ENCODE measurements at regions not wholly inside any gene's neighbourhood (a gene's known extent, or its start where the extent isn't known, plus 50 kb on each side); places are given as distances from the start of the nearest gene placed in this dataset.

GRCh38 chr2:164134336-164134735, 398.5 kb upstream of the FIGN start:
- no peak for DNase-seq (ENCODE audit: low read depth)
- in situ Hi-C loops (cut with HindIII; ENCODE audit: low pct_unique_long_range_greater_than_20kb, low sequenced_read_pairs), result no loop called here

GRCh38 chr2:164127971-164128527, 392.2 kb upstream of the FIGN start:
- DNase-seq (ENCODE audit: low read depth), result no peak
- in situ Hi-C loops (cut with HindIII; ENCODE audit: low pct_unique_long_range_greater_than_20kb, low sequenced_read_pairs), result no loop called here

- DNase-seq (ENCODE audit: low read depth), result peak; percentile 23
- in situ Hi-C loops (cut with HindIII; ENCODE audit: low pct_unique_long_range_greater_than_20kb, low sequenced_read_pairs), result no loop called here
Measured at GRCh38 chr2:164126960-164127660, 391.3 kb upstream of the FIGN start.

- in situ Hi-C loops (cut with HindIII; ENCODE audit: low pct_unique_long_range_greater_than_20kb, low sequenced_read_pairs), result no loop called here
- no peak for DNase-seq (ENCODE audit: low read depth)
Measured at GRCh38 chr2:164115806-164116205, 380.0 kb upstream of the FIGN start.

DNA sequence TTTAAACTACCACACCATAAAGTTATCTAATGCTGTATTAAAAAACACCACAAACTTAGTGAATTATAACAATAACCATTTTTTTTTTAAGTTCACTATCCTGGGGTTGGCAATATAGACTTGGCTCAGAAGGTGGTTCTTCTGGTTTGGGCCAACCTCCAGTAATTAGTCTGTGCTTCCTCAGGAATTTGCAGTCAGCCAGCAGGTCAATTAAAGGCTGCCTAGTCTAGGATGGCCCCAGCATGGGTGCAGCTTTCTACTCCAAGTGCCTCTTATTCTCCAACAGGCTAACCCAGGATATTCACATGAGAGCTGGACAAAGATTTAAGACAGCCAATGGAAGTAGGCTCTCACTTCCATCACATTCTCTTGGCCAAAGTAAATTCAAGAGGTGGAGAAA, 379.1 kb upstream of the FIGN start:
- DNase-seq (ENCODE audit: low read depth), result no peak
- in situ Hi-C loops (cut with HindIII; ENCODE audit: low pct_unique_long_range_greater_than_20kb, low sequenced_read_pairs), result no loop called here

DNA sequence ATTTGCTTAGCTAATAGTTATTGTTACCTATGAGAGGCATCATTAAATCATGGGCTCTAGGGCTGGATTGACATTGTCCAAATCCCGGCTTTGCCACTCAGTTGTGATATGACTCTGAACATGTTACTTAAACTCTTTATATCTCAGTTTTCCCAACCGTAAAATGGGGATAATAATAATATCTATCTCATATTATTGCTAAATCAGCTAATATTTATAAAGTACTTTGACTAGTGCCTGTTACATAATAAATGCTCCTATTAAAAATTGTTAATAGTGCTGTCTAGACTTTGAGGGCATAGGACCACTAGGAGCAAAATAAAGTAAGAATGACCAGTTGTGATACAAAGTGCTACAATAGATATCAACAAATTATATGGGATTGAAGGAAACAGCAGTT, 376.3 kb upstream of the FIGN start:
- in situ Hi-C loops (cut with HindIII; ENCODE audit: low pct_unique_long_range_greater_than_20kb, low sequenced_read_pairs), result no loop called here
- no peak for DNase-seq (ENCODE audit: low read depth)

DNA sequence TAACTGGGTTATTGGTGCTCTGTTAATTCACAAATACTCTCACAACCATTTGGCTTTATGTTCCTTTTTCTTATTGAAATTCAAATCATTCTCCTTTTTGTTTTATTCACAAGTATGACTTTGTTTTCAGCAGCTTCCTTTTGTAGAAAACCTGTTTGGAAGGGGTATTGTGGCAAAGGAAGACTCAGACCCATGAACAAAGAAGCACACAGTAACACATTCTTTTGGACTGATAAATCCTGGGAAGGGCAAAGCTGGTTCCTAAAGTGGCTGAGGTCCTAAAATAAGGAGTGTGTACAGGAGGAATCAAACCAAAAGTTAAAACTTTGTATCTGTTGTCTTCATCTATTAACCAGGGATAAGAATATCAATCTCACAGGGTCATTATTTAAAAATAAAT, 374.7 kb upstream of the FIGN start:
- DNase-seq (ENCODE audit: low read depth), result no peak
- in situ Hi-C loops (cut with HindIII; ENCODE audit: low pct_unique_long_range_greater_than_20kb, low sequenced_read_pairs), result no loop called here

GRCh38 chr2:164109006-164109405, 373.2 kb upstream of the FIGN start:
- in situ Hi-C loops (cut with HindIII; ENCODE audit: low pct_unique_long_range_greater_than_20kb, low sequenced_read_pairs), result no loop called here
- DNase-seq (ENCODE audit: low read depth), result no peak

DNA sequence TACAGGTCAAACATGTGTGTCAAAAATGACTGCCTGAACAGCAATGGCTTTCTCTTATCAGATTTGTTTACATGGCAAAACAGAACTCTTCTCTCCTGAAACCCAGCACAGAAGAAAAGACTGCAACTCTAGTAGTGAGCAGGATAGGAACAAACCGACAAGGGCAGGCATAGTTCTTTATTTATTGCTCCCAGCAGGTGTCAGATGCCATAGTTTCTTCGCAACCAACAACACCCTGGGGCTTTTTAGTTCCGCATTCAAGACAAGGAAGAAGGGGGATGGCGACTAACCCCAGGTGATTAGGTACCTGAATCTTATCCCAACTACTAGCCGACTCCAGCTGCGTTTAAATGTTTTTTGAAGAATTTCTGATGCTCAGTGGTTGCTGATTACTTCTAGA, 367.5 kb upstream of the FIGN start:
- in situ Hi-C loops (cut with HindIII; ENCODE audit: low pct_unique_long_range_greater_than_20kb, low sequenced_read_pairs), result no loop called here
- DNase-seq (ENCODE audit: low read depth), result no peak

DNA sequence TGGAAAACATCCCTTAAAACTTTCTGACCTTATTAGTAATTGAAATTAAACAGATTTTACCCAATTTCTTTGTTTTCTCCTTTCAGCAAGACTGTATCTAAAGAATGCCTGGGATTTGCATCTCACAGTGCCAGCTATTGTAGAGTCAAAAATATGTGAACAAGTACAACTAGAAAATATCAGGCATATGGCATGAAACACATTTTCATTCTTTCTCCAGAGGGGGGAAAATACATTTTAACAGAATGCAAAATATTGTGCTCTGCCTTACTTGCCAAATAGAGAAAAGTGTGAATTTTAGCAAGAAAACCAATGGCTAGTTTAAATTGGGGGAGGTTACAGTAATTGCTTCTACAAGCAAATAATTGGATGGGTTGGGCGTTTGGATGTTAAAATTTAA, 366.6 kb upstream of the FIGN start:
- in situ Hi-C loops (cut with HindIII; ENCODE audit: low pct_unique_long_range_greater_than_20kb, low sequenced_read_pairs), result no loop called here

GRCh38 chr2:164091673-164092072, 355.9 kb upstream of the FIGN start:
- DNase-seq (ENCODE audit: low read depth), result no peak
- in situ Hi-C loops (cut with HindIII; ENCODE audit: low pct_unique_long_range_greater_than_20kb, low sequenced_read_pairs), result no loop called here

More for the DNA sequence above, 366.6 kb upstream of the FIGN start:
- no peak for DNase-seq (ENCODE audit: low read depth)

- in situ Hi-C loops (cut with HindIII; ENCODE audit: low pct_unique_long_range_greater_than_20kb, low sequenced_read_pairs), result no loop called here
- DNase-seq (ENCODE audit: low read depth), result no peak
Measured at GRCh38 chr2:164090533-164090932, 354.7 kb upstream of the FIGN start.

- DNase-seq (ENCODE audit: low read depth), result no peak
- in situ Hi-C loops (cut with HindIII; ENCODE audit: low pct_unique_long_range_greater_than_20kb, low sequenced_read_pairs), result no loop called here
Measured at GRCh38 chr2:164084066-164084465, 348.3 kb upstream of the FIGN start.

DNA sequence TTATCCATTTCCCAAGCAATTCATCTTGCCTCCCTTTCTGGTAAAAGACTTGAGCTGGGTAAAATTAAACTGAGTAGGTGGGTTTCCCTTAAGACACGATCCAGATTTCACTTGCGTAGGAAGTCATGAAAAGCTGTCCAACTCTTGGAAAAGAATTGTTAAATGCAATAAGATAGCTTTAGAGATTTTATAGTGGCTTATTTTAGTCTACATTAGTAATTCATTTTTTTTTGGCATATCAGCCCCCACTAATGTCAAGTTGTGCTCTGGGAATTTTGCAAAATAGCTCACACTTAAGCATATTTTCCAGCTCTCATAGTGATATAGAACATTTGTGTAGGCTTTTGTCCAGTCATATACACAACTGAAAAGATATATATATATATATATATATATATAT, 344.7 kb upstream of the FIGN start:
- DNase-seq (ENCODE audit: low read depth), result no peak
- in situ Hi-C loops (cut with HindIII; ENCODE audit: low pct_unique_long_range_greater_than_20kb, low sequenced_read_pairs), result no loop called here

DNA sequence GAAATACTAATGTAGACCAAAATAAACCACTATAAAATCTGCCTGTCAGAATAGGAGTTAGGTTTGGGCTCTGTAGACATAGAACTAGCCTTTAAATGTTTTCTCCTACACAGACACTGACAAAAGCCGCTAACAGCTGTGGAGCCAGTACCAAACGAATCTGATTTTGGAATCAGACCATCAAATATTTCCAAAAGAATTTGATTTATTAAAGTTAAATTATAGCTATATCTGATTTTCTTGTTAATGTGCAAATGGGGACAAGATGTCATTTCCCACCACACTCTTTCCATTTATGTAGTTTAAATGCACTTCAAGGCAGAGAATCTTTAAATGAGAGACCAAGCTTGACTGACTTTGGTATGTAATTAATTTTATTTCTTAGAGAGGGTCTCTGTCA, 343.4 kb upstream of the FIGN start:
- in situ Hi-C loops (cut with HindIII; ENCODE audit: low pct_unique_long_range_greater_than_20kb, low sequenced_read_pairs), result no loop called here
- no peak for DNase-seq (ENCODE audit: low read depth)

DNA sequence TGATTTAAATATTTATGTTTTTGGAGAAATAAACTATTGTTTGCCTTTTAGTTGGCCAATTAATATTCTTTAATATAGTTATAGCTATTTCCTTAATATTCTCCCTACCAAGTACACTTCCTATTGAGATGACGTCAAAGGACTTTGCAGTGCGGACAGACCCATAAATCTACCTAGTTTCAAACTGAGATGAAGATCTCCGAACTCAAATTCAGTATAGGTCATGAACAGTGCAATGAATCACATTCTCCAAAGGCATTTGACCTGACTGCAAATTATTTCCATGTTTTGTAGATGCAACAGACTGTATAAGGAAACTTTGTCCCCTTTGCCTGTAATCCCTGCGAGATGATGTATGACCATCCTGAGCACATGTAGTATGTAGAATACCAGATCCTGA, 342.6 kb upstream of the FIGN start:
- DNase-seq (ENCODE audit: low read depth), result no peak
- in situ Hi-C loops (cut with HindIII; ENCODE audit: low pct_unique_long_range_greater_than_20kb, low sequenced_read_pairs), result no loop called here

- in situ Hi-C loops (cut with HindIII; ENCODE audit: low pct_unique_long_range_greater_than_20kb, low sequenced_read_pairs), result no loop called here
- DNase-seq (ENCODE audit: low read depth), result no peak
Measured at GRCh38 chr2:164073101-164074074, 337.6 kb upstream of the FIGN start.

- no peak for DNase-seq (ENCODE audit: low read depth)
- in situ Hi-C loops (cut with HindIII; ENCODE audit: low pct_unique_long_range_greater_than_20kb, low sequenced_read_pairs), result no loop called here
Measured at GRCh38 chr2:164069540-164069939, 333.7 kb upstream of the FIGN start.

DNA sequence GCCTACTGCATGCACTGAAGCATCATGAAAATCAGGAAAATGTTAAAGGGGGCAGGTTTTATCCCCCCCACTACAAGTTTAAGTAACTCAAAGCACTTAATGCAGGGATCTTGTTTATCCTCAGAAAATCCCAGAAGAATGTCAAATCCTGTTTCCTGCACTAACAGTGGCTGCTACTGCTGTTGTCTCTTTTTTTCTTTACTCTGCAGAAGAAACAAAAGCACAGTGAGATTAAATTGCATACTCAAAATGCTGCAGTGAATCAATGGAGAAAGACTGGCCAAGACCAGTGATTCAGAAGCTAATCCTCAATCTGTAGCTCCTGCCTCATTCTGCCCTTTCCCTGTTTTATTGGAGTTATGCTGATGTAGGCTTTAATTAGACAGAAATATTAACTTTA, 332.3 kb upstream of the FIGN start:
- in situ Hi-C loops (cut with HindIII; ENCODE audit: low pct_unique_long_range_greater_than_20kb, low sequenced_read_pairs), result no loop called here
- DNase-seq (ENCODE audit: low read depth), result no peak
